ENCODE measurements at regions not wholly inside any gene's neighbourhood (a gene's known extent, or its start where the extent isn't known, plus 50 kb on each side); places are given as distances from the start of the nearest gene placed in this dataset.

DNA sequence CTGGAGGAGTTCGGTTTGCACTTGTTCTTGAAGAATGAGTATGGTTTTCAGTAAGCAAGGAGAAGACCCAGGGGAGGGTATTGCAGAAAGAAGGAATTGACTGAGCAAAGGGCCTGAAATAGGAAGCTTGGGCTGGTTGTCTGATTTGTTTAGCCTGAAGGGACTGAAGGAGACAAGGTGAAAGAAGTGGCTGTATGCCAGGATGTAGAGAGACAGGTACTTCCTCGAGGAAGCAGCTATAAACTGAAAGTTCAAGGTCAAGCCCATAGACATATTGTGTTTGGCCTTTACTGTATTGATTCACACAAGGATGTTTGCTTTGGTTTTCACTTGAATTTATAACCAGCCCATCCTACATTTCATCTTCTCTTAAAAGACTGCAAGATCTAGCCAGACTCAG lies 183.1 kb downstream of the PALM2AKAP2 start:
- TF ChIP-seq NR1H2 (CRISPR knock-in tag; IDR thresholded peaks at IDR 0.05), result no peak
- no peak for TF ChIP-seq IRF2 (CRISPR knock-in tag; IDR thresholded peaks at IDR 0.05; ENCODE audit: borderline replicate concordance, low read depth)
- no peak for TF ChIP-seq ATF1 (CRISPR knock-in tag; IDR thresholded peaks at IDR 0.05)
- TF ChIP-seq ELF4 (CRISPR knock-in tag; IDR thresholded peaks at IDR 0.05; ENCODE audit: low read depth), result no peak
- TF ChIP-seq, protein P1, sequence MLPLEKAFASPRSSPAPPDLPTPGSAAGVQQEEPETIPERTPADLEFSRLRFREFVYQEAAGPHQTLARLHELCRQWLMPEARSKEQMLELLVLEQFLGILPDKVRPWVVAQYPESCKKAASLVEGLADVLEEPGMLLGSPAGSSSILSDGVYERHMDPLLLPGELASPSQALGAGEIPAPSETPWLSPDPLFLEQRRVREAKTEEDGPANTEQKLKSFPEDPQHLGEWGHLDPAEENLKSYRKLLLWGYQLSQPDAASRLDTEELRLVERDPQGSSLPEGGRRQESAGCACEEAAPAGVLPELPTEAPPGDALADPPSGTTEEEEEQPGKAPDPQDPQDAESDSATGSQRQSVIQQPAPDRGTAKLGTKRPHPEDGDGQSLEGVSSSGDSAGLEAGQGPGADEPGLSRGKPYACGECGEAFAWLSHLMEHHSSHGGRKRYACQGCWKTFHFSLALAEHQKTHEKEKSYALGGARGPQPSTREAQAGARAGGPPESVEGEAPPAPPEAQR (CRISPR knock-in tag; IDR thresholded peaks at IDR 0.05), result no peak
- no peak for TF ChIP-seq ZNF219 (CRISPR knock-in tag; IDR thresholded peaks at IDR 0.05; ENCODE audit: borderline replicate concordance)
- TF ChIP-seq, protein P2, sequence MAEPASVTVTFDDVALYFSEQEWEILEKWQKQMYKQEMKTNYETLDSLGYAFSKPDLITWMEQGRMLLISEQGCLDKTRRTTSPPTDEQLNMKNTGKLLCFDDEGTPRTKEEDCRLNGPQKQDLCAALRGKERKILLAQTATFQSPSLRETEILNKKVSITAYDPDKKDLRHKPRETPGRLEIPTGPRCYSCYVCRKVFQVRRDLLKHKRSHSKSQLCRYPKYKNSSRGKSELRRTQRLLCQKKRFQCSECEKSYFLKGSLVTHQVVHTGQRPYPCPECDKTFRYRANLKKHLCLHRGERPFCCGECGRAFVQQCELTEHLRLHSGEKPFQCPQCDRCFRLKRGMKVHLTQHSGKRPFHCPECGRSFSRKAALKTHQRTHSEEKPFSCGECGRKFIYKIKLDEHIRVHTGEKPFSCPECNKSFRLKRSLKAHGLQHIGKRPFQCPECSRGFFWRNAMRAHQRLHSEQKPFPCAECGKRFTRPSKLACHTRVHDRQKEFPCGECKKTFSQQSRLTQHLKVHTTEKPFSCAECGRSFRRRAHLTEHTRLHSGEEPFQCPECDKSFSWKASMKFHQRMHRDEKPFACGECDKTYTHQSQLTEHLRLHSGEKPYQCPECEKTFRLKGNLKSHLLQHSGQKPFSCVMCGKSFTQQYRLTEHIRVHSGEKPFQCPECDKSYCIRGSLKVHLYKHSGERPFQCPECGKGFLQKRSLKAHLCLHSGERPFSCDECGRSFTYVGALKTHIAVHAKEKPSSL (CRISPR knock-in tag; conservative IDR thresholded peaks at IDR 0.05), result no peak
- no peak for TF ChIP-seq NR2C2 (CRISPR knock-in tag; IDR thresholded peaks at IDR 0.05)
- no peak for TF ChIP-seq HMGA2 (CRISPR knock-in tag; IDR thresholded peaks at IDR 0.05)
- no peak for TF ChIP-seq CBFB (CRISPR knock-in tag; IDR thresholded peaks at IDR 0.05; ENCODE audit: low read depth)
- DNase-seq (ENCODE audit: low spot score) (no peak), ATAC-seq (no peak)
- ChIA-PET POLR2A (no interaction called here), CTCF (interaction anchor here (1.5 kb wide), 1 partner anchor 12 kb away, joined by 3 read pairs; no protein-coding TSS in a partner anchor)
- Mint-ChIP-seq H3K27ac (no peak overlapping the region), H3K4me3 (no peak overlapping the region), H3K36me3 (no peaks in the 10 kb centered on the region), H3K9me3 (no peaks in the 10 kb centered on the region), H3K4me1 (no peaks in the 10 kb centered on the region), H3K27me3 (ENCODE audit: low read depth) (no peaks in the 10 kb centered on the region)

DNA sequence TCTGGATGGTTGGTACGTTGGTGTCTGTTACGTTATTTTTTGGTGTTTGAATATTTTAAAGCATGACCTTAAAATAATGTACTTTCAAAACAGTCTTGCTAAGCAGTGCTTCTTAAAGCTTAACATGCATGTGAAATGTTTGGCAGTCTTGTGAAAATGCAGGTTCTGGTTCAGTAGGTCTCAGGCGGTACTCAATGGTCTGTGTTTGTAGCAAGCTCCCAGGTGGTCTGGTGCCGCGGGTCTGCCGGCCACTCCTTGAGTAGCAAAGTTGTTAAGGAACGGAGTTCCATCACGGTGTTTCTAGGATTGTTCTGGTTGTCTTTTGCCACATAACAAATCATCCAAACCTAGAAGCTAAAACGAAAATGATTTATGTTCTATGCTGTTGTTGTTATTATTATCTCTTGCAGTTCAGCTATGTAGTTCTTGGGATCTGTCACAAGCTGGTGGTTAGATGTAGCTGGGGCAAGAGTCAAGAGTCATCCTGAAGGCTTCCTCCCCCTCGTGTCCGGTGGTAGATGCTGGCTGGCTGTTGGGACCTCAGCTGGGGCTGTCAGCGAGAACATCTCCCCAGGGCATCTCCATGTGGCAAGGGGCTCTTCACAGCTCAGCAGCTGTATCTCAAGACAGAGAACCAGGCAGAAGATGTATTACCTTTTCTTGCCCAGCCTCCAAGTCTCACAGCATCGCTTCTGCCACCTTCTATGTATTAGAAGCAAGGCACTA lies 186.8 kb downstream of the PALM2AKAP2 start:
- ATAC-seq (no peak), DNase-seq (ENCODE audit: low spot score) (no peak)
- ChIA-PET CTCF (interaction anchor here (0.9 to 2.0 kb wide), 3 partner anchors 10 to 63 kb away, joined by 3 to 6 read pairs (median 5); no protein-coding TSS in a partner anchor), POLR2A (no interaction called here)
- no peak overlapping the region for H3K27ac Mint-ChIP-seq
- H3K9me3 Mint-ChIP-seq, result no peaks in the 10 kb centered on the region
- H3K4me3 Mint-ChIP-seq, result no peak overlapping the region
- H3K4me1 Mint-ChIP-seq, result peaks cover 7% of the 10 kb centered on the region
- no peaks in the 10 kb centered on the region for H3K36me3 Mint-ChIP-seq
- no peaks in the 10 kb centered on the region for H3K27me3 Mint-ChIP-seq (ENCODE audit: low read depth)
- TF ChIP-seq TP53 (CRISPR knock-in tag; IDR thresholded peaks at IDR 0.05) (no peak), ZNF263 (CRISPR knock-in tag; IDR thresholded peaks at IDR 0.05; ENCODE audit: low read depth) (no peak), SP1 (CRISPR knock-in tag; conservative IDR thresholded peaks at IDR 0.05) (no peak), NFATC4 (CRISPR knock-in tag; IDR thresholded peaks at IDR 0.05) (no peak), NFE2L1 (CRISPR knock-in tag; IDR thresholded peaks at IDR 0.05) (no peak), ESRRA (CRISPR knock-in tag; IDR thresholded peaks at IDR 0.05; ENCODE audit: borderline replicate concordance) (no peak), ZNF396 (CRISPR knock-in tag; IDR thresholded peaks at IDR 0.05; ENCODE audit: borderline replicate concordance) (no peak), OVOL2 (CRISPR knock-in tag; IDR thresholded peaks at IDR 0.05; ENCODE audit: borderline replicate concordance) (no peak), ETV6 (CRISPR knock-in tag; IDR thresholded peaks at IDR 0.05) (no peak), ZNF219 (CRISPR knock-in tag; IDR thresholded peaks at IDR 0.05; ENCODE audit: borderline replicate concordance) (no peak), ZNF423 (CRISPR knock-in tag; IDR thresholded peaks at IDR 0.05) (no peak)
- TF ChIP-seq, protein P3, sequence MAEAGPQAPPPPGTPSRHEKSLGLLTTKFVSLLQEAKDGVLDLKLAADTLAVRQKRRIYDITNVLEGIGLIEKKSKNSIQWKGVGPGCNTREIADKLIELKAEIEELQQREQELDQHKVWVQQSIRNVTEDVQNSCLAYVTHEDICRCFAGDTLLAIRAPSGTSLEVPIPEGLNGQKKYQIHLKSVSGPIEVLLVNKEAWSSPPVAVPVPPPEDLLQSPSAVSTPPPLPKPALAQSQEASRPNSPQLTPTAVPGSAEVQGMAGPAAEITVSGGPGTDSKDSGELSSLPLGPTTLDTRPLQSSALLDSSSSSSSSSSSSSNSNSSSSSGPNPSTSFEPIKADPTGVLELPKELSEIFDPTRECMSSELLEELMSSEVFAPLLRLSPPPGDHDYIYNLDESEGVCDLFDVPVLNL (CRISPR knock-in tag; IDR thresholded peaks at IDR 0.05; ENCODE audit: borderline replicate concordance, low read depth), result no peak
- TF ChIP-seq, protein P4, sequence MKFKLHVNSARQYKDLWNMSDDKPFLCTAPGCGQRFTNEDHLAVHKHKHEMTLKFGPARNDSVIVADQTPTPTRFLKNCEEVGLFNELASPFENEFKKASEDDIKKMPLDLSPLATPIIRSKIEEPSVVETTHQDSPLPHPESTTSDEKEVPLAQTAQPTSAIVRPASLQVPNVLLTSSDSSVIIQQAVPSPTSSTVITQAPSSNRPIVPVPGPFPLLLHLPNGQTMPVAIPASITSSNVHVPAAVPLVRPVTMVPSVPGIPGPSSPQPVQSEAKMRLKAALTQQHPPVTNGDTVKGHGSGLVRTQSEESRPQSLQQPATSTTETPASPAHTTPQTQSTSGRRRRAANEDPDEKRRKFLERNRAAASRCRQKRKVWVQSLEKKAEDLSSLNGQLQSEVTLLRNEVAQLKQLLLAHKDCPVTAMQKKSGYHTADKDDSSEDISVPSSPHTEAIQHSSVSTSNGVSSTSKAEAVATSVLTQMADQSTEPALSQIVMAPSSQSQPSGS (CRISPR knock-in tag; IDR thresholded peaks at IDR 0.05; ENCODE audit: borderline replicate concordance, low read depth), result no peak
- TF ChIP-seq, protein P5, sequence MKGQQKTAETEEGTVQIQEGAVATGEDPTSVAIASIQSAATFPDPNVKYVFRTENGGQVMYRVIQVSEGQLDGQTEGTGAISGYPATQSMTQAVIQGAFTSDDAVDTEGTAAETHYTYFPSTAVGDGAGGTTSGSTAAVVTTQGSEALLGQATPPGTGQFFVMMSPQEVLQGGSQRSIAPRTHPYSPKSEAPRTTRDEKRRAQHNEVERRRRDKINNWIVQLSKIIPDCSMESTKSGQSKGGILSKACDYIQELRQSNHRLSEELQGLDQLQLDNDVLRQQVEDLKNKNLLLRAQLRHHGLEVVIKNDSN (CRISPR knock-in tag; IDR thresholded peaks at IDR 0.05), result no peak
- TF ChIP-seq, protein P6, sequence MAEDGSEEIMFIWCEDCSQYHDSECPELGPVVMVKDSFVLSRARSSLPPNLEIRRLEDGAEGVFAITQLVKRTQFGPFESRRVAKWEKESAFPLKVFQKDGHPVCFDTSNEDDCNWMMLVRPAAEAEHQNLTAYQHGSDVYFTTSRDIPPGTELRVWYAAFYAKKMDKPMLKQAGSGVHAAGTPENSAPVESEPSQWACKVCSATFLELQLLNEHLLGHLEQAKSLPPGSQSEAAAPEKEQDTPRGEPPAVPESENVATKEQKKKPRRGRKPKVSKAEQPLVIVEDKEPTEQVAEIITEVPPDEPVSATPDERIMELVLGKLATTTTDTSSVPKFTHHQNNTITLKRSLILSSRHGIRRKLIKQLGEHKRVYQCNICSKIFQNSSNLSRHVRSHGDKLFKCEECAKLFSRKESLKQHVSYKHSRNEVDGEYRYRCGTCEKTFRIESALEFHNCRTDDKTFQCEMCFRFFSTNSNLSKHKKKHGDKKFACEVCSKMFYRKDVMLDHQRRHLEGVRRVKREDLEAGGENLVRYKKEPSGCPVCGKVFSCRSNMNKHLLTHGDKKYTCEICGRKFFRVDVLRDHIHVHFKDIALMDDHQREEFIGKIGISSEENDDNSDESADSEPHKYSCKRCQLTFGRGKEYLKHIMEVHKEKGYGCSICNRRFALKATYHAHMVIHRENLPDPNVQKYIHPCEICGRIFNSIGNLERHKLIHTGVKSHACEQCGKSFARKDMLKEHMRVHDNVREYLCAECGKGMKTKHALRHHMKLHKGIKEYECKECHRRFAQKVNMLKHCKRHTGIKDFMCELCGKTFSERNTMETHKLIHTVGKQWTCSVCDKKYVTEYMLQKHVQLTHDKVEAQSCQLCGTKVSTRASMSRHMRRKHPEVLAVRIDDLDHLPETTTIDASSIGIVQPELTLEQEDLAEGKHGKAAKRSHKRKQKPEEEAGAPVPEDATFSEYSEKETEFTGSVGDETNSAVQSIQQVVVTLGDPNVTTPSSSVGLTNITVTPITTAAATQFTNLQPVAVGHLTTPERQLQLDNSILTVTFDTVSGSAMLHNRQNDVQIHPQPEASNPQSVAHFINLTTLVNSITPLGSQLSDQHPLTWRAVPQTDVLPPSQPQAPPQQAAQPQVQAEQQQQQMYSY (CRISPR knock-in tag; IDR thresholded peaks at IDR 0.05), result no peak
- TF ChIP-seq, protein P7, sequence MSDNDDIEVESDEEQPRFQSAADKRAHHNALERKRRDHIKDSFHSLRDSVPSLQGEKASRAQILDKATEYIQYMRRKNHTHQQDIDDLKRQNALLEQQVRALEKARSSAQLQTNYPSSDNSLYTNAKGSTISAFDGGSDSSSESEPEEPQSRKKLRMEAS (CRISPR knock-in tag; IDR thresholded peaks at IDR 0.05), result no peak

Data from WTC11 (cell line).